HT1080 (cell line): ENCODE measurements at regions not wholly inside any gene's neighbourhood (a gene's known extent, or its start where the extent isn't known, plus 50 kb on each side); places are given as distances from the start of the nearest gene placed in this dataset.

Experiments used
- DNase-seq: peaks from one replicate; pipeline ENCODE4 v3.0.0-alpha.2; 2015; ENCODE audit warnings: low read depth

GRCh38 chr18:60552948-60553347, 180.4 kb upstream of the MC4R start:
- no peak for DNase-seq

- DNase-seq = no peak
These were observed 182.4 kb upstream of the MC4R start for GRCh38 chr18:60554967-60555366.

DNA sequence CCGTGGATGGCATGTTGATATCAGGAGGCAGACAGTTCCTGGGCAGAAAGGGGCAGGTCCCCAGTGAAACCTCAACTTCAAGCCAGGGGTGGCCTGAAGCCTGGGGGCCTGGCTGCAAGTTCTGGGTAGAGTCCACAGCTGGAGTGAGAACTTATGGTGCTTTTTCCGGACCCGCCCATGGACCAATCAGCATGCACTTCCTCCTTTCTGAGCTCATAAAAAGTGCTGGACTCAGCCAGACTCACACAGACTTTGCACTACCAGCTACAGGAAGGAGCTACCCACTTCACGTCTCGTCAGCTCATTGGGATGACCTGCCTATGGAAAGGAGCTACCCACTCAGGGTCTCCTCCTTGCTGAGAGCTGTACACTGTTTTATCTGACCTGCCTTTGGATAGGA, 183.1 kb upstream of the MC4R start:
- DNase-seq = no peak

DNA sequence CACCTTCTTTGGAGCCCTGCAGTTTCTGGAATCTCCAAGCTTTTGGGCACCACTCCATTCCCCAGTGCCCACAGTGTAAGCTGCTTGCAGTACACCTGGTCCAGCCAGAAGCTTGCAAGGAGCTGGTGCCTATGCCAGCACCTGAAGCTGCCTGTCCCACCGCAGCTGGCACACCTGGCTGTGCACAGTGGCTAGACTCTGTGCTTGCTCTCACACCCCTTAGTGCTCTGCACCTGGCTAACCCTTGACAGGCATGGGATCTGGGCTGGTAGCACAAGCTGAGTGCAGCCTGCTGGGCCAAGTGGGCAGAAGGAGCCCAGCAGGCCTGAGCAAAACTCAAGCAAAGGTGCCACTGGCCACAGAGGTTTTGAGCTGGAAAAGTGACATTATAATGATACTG, 183.8 kb upstream of the MC4R start:
- no peak for DNase-seq

DNA sequence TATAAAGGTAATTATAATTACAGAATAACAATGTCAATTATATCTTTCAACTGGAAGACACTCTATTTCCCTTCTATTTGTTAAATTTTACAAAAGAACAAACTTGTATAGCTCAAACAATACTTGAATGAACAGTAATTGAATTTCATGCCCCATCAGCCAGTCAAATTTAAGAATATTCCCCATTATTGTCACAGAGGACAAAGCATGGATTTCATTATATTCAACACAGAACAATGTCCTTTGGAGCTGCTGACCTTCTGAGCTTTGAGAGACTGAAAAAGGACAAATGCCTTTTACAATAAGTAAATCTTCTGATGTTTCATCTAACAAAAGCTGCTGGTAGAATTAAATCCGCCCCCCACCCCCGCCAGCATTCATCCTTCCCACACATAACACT, 187.5 kb upstream of the MC4R start:
- no peak for DNase-seq

DNA sequence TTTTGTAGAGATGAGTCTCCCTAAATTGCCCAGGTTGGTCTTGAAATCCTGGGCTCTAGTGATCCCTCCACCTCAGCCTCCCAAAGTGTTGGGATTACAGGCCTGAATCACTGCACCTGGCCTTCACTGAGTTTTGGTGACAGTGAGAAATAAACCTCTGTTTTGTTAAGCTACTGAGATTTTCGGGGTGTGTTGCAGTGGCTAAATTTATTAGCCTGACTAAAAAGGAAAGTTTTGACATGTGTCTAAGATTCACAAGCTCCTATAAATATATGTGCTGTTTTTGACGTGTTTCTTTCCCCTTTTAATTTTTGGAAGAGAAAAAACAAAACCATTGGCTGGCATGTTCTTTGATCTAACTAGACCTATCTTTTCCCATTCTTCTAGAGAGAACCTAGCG, 190.5 kb upstream of the MC4R start:
- DNase-seq = no peak

DNA sequence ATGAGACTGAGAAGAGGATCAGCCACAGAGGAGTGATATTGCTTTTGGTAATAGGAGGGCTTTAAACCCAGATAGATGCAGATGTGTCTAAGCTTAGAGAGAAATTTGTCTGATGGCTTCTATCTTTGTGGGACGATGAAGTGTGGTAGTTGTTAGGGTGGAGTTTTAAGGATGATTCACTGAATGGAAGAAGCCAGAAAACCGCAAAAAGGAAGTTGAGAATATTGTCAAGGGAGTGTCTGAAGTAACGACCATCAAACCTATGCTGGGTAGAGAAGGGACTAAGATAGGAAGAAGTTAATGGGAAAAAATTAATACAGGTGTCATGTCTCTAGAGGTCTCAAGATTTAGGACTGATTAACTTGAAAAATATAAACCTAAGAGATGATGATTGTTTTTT, 195.6 kb upstream of the MC4R start:
- DNase-seq = peak; percentile 79

GRCh38 chr18:60570172-60570571, 197.6 kb upstream of the MC4R start:
- no peak for DNase-seq

- no peak for DNase-seq
These were observed 204.9 kb upstream of the MC4R start for GRCh38 chr18:60577457-60577856.

GRCh38 chr18:60585670-60586069, 213.1 kb upstream of the MC4R start:
- no peak for DNase-seq

- no peak for DNase-seq
These were observed 220.7 kb upstream of the MC4R start for GRCh38 chr18:60593249-60593648.

DNA sequence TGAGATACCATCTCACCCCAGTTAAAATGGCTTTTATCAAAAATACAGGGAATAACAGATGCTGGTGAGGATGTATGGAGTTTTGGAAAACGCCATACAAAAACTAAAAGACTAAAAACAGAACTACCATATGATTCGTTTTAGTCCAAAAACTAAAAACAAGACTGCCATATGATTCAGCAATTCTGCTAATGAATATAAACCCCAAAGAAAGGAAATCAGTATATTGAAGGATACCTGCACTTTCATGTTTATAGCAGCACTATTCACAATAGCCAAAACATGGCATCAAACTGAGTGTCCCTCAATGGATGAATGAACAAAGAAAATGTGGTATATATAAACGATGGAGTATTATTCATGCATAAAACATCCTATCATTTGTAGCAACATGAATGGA, 224.4 kb upstream of the MC4R start:
- no peak for DNase-seq

DNA sequence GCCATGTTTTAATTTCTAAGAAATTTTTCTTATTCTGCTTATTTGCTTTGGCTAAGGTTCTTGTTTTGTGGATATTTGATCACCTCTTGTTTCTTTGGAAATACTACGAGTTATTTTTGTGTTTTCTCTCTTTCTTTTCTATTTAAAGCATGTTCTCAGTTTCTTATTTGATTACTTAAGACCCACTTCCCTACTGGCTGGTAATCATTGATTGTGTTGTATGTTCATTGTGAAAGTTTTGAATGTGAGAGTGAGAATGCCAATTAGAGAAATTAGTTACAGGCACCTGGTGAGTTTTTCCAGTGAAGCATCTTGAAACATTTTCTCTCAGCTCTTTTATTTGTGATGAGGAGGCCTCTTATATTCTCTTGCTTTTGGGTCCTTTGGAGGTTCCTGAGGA, 226.7 kb upstream of the MC4R start:
- DNase-seq = no peak

DNA sequence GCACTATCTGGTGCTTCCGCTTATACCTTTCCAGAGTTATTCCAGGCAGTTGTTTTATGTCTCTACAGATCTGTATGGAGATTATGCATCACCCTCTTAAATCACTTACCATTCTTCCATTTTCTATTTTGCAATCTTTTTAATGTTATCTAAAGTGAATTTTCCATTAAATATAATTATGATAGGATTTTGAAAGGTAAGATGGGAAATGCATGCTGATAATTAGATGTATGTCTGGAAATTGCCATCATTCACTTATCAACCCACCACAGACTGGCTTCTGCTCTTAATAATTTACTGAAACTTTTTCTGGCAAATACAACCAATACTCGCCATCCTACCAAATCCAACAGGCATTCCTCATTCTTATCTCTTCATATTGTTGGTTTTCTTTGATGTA, 227.4 kb upstream of the MC4R start:
- no peak for DNase-seq

DNA sequence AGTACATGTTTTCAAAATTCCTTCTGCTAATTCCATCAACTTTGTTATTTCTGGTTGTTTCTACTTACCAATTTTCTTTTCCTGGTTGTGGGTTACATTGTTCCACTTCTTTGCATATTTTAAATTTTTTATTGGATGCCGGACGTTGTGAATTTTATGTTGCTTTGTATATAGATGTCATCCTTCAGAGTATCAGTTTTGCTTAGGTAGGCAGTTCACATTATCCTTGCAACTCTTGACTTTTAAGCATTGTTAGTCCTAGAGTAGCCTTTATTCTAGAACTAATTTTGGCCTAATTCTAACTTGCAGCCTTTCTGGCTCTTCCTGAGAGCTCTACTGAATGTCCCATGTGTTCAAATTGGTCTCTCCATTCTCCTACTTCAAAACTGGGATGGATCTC, 228.7 kb upstream of the MC4R start:
- DNase-seq = no peak

DNA sequence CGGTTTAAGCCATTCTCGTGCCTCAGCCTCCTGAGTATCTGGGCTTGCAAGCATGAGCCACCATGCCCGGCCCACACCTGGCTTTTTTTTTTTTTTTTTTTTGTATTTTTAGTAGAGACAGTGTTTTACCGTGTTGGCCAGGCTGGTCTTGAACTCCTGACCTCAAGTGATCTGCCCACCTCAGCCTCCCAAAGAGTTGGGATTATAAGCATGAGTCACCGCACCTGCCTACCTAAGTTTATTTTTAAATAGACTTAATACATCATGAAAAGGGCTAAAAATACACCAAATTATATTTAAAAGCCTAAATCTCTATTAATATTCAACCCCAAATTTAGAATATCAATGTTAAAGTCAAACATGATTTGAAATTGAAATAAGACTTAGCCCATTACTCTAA, 250.8 kb upstream of the MC4R start:
- no peak for DNase-seq

GRCh38 chr18:60624207-60624606, 251.6 kb upstream of the MC4R start:
- no peak for DNase-seq

- DNase-seq = no peak
These were observed 267.3 kb upstream of the MC4R start for GRCh38 chr18:60639836-60640235.

GRCh38 chr18:60643009-60643408, 270.4 kb upstream of the MC4R start:
- no peak for DNase-seq

DNA sequence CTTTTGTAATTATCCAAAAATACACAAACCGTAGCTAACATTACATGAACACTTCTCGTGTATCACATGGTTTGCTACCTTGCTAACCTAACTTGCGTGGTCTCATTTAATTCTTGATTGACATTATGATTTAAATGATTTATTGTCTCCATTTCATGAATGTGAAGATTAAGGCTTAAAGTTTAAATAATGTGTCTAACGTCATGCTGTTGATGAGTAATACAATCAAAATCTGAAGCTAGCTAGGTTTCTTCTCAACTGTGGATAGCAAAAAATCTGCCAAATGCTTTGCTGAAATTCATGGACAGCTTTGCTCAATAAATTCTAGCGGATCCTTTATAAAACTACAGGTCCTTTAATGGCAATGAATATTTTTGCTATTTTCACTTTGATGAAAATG, 274.1 kb upstream of the MC4R start:
- peak; percentile 1 for DNase-seq

- no peak for DNase-seq
These were observed 276.5 kb upstream of the MC4R start for GRCh38 chr18:60649107-60649506.

DNA sequence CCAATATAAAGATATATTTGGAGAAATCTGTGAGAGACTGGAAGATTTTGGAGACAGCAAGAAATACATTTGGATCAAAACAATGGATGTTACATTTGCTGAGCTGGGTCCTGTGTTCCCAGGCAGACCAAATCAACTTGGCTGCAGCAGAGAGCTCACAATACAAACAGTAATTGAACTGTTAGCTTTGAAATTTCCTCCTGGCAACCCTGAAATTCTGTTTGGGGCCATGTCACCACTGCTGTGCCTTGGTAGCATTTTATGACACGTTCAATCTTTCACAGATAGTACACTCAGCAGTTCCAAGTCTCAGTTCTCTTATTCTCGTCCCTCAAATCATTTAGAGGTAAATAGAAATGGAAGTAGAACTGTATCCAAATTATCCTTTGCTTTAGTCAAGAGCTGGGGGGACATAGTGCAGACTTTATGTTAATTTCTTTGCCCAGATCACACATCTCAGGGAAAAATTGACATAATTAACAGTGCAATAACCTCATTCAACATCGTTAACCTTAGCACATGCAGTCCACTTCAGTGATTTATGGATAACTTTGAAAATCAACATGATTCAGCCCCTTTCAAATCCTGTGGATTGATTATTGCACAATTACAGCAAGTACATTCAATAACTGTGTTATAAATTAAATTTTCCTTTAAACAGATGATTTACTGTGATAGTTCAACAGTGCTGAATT, 277.4 kb upstream of the MC4R start:
- DNase-seq = no peak

GRCh38 chr18:60654298-60654697, 281.7 kb upstream of the MC4R start:
- DNase-seq = no peak

DNA sequence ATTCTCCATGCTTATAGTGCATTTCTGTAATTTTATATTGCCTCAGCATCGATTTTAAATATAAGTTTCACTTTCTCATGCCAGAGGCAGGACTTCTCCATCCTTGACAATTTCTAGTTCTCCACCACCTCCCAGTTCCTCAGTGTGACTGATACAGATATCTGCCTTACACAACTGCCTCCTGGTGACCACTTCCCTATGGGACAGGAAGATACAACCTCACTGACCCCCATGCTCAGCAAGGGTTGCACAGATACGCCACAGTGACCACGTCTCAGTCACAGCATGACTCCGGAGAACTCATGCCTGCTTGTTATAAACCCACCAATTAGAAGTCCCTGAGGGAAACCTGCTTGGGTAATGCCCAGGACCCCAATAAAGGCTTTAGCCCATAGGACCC, 284.0 kb upstream of the MC4R start:
- peak; percentile 8 for DNase-seq
